ENCODE measurements at regions not wholly inside any gene's neighbourhood (a gene's known extent, or its start where the extent isn't known, plus 50 kb on each side); places are given as distances from the start of the nearest gene placed in this dataset.

DNA sequence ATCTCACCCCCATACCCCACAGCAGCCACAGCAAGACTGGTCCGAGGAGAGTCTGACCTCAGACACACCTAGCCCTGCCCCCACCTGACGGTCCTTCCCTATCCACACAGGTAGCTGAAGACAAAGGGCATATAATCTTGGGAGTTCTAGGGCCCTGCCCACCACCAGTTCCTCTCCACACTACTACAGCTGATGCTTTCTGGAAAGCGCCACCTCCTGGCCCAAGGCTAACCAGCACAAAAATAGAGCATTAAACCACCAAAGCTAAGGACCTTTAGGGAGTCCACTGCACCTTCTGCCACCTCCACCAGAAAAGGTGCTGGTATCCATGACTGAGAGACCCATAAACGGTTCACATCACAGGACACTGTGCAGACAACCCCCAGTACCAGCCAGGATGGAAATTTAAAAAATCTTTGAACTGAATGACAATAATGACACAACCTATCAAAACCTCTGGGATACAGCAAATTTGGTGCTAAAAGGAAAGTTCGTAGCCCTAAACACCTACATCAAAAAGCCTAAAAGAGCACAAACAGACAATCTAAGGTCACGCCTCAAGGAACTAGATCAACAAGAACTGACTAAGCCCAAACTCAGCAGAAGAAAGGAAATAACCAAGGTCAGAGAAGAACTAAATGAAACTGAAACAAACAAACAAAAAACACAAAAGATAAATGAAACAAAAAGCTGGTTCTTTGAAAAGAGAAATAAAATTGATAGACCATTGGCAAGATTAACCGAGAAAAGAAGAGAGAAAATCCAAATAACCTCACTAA lies 122.1 kb upstream of the TPRG1 start:
- FAIRE-seq, result no peak

GRCh38 chr3:189053322-189053721 lies 118.4 kb upstream of the TPRG1 start:
- FAIRE-seq, result no peak

DNA sequence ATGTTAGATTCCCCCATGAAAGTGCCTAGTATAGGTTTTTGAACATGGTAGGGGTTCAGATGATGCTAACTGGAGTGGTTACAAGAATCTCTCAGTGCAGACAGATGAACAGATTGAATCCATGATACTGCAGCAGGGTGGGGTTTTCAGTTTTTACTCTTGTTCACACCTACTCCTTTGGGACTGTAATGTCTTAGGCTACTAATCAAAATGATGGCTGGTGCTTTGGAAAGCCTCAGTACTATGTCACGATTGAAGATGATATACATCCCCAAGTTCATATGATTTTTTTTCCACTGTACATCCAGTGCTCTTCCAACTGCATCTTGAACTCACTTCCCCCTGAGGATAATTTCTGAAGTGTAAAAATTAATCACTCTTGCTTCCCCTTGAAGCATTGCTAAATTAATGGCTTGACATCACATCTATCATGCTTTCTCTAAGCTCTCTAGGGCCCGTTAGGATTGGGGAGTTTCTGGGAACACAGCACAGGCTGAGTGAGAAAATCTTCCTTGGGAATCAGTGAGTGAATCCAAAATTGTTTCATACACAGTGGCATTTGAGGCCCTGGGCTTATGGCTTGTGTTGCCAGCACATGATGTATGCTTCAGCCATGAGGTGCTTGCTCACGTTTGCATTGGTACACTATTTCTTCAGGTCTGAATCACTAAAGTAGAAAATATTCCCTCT lies 115.0 kb upstream of the TPRG1 start:
- no peak for FAIRE-seq

GRCh38 chr3:189057369-189057768 lies 114.4 kb upstream of the TPRG1 start:
- FAIRE-seq, result no peak

GRCh38 chr3:189058071-189058470 lies 113.7 kb upstream of the TPRG1 start:
- FAIRE-seq, result no peak

DNA sequence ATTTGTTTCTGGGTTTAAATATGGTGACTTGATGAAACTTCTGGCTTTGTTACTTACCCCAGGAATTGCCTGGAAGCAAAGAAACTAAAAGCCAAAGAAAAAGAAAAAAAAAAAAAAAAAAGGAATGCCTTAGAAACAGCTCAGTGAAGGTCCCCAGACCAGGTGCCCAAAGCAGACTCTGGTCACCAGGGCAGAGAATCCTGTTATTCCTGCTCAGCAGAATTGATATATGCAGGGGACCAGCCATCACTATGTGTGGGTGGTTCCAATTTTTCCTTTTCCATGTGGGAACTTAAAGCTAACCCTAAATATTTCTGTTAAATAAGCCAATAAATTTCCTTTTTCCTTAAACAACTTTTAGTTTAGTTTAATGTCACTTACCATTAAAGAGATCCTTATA lies 100.8 kb upstream of the TPRG1 start:
- no peak for FAIRE-seq

DNA sequence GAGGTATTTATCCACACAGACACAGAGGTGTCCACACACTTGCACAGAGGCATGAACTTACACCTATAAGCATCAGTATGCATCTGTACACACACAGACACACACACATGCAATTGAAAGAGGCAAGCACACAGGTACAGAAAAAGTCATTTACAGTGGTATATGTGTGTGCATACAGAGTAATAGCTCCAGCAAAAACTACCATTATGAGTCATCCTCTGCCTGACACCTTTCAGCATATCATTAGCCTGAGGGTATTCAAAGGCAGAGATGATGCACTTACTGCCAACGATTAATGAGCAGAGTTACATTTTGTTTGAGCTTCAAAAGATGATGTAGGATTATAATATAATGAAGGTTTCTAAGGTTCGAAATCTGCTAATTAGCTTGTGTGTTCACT lies 100.3 kb upstream of the TPRG1 start:
- no peak for FAIRE-seq

DNA sequence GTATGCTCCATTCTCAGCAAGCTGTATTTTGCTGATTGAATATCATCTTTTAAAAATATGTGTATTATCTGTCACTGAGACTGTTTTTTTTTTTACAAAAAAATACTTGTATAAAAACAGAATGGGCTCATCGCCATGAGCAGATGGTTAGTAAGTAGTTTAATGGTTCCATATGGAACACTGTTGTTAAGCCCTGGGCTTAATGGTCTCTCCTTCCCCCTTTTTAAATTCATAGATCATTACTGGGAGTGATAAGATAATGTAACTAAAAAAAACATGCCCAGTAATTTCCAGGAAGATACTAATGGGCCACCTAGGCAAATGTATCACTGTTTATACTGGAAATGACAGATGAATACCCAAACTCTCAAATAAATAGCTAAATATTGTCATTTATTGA lies 95.3 kb upstream of the TPRG1 start:
- FAIRE-seq, result no peak

DNA sequence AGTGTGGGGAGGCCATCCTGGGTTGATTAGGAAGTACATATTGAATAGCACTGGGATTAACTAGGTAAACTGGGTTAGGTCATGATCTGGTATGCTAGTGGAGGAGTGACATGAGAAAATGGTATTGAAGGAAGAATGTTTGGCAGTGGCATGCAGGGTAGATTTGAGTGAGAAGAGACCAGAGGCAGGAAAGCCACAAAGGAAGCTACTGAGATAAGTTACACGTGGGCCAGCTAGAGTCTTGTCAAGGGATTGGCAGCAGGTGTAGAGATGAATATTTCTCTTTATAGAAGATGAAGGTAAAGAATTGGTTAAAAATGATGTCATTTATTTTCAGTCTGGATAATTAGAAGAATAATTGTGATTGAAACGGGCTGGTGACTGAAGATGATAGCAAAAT lies 91.0 kb upstream of the TPRG1 start:
- no peak for FAIRE-seq

- FAIRE-seq, result no peak
Measured at GRCh38 chr3:189082666-189083427, 88.9 kb upstream of the TPRG1 start.

GRCh38 chr3:189084620-189085019 lies 87.2 kb upstream of the TPRG1 start:
- no peak for FAIRE-seq

DNA sequence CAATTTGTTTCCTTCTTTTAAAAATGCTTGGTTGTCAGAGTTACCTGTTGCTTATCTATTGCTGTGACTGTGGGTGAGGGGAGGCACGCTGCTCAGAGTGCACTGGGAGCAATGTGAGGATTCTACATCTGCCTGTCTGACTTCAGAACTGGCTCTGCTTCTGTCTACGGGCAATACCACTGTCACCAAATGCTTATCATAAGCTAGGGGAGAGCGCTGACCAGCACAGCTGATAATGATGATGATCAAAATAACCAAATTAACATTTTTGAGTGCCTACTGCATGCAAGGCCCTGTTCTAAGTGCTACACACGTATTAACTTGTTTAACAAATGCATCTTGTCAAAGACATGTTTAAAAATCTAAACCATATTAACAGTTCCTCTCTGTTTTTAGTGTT lies 79.2 kb upstream of the TPRG1 start:
- FAIRE-seq, result no peak

DNA sequence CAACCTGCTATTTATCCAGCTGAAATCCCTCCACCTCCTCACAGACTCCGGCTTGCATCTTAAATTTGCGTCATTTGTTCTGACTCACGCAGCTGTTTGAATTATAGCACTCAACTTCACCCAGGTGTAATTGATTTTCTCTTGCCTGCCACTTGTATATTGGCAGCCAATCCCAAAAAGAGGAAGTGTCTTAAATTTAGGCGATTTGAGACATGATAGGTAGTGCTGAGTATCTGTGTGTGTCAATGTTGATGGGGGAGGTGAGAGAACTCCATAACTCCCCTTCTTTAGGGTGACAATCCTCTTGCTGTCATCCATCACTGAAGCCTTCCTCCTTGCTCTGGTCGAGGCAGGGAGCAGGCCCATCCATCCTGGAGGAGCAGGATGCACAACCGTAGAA lies 77.2 kb upstream of the TPRG1 start:
- no peak for FAIRE-seq

DNA sequence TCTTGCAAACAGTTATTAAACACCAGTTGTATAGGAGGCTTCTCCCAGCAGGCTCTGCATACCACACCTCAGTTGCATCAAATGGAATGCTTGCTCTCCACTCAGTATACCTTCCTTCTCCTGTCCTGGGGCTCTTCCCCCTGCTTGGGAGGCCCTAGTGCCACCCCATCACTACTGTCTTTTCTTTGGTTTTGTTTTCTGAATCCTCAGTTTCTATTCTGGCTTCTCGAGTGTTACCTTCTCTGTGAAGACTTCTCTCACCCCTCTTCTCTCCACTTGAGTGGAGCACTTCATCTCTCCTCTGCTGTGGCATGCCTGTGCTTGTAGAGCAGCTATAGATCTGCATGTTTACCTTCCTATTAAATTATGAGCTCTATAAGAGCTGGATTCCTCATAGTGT lies 75.7 kb upstream of the TPRG1 start:
- no peak for FAIRE-seq

- FAIRE-seq, result no peak
Measured at GRCh38 chr3:189099031-189099471, 72.7 kb upstream of the TPRG1 start.

DNA sequence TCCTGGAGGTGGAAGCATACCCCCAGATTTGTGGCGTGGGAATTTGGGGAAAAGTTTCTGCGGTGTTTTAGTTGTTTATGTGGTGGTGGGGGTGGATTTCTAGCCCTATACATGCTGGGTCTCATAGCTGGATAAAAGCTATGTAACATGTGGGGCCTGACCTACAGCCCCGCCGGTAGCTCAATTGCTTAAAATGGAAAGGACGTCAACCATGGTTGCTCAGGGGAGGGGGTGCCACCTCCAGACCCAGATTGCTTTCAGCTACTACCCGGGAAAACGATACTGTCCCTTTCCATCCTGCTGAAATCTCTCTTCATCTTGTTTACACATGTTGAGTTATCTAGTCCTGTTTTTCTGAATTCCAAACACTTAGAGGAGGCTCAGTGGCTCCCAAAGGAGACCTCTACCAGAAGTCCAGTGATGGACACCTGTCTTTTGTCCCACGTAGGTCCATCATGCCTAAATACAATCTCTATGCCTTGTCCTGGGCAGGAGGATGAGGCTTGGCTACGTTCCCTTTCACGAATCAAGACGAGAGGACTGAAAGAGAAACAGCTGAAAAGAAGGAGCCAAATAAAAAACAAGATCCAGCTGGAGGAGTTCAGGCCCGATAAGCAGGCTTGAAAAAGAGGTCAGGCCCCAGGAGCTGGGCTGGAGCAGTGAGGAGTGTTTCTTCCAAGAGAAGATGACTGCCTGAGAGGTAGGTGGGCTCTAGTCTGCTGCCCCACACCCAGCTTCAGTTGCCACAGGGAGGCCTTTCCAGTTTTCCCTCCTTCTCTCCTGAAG lies 72.1 kb upstream of the TPRG1 start:
- no peak for FAIRE-seq

GRCh38 chr3:189100866-189101265 lies 70.9 kb upstream of the TPRG1 start:
- no peak for FAIRE-seq

- no peak for FAIRE-seq
Measured at GRCh38 chr3:189101594-189101993, 70.2 kb upstream of the TPRG1 start.

- FAIRE-seq, result no peak
Measured at GRCh38 chr3:189103208-189103607, 68.6 kb upstream of the TPRG1 start.

DNA sequence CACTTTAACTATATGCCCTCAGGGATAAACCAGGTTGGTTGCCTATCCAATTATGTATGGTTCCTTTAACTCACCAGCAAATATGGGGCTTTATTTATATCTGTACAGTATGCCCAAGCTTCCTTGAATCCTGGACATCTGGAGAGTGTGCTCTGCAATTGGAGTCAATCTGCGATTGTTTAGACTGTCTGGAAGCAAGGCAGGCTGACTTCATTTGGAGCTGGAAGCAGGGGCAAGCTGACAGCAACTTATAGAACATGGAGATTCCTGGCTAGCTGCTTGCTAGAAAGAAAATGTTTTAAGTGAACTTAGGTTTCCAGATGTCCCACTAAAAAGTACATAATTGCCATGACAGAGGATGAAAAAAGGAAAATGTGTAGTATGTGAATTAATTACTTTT lies 63.7 kb upstream of the TPRG1 start:
- no peak for FAIRE-seq

DNA sequence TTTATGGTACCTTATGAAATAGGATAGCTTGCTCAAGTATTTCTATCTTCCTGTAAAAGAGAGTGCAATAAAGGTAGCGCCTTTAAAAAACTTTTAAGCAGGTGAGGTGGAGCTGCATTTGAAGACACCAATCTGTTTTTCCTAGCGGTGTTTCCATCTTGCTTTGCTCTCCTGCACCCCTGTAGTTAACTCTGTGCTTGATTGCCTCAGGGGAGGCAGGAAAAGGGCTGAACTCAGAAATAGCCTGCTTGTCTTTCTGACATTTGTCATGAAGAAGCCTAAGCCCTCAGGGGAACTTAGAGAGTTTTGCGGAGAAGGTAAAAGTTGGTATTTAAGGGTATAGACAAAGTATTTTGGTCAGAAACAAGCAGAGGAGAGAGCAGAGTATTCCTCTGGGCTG lies 63.0 kb upstream of the TPRG1 start:
- no peak for FAIRE-seq

GRCh38 chr3:189109145-189109544 lies 62.6 kb upstream of the TPRG1 start:
- FAIRE-seq, result no peak

GRCh38 chr3:189117087-189117486 lies 54.7 kb upstream of the TPRG1 start:
- no peak for FAIRE-seq
